Heart left ventricle (tissue), 16 donors: ENCODE measurements at regions not wholly inside any gene's neighbourhood (a gene's known extent, or its start where the extent isn't known, plus 50 kb on each side); places are given as distances from the start of the nearest gene placed in this dataset.
"Not testable (repeated sequence)": the region's sequence is repeated elsewhere in the genome, so short reads cannot be mapped to it uniquely, and the experiment has no call there.

Experiments used
- ATAC-seq, 4 donors: fragments of 200-7000 bp; cut with Tn5 transposase; one replicate each; pipeline ENCODE4 v1.9.1; 2020 to 2022; ENCODE audit warnings: moderate library complexity in 4 of 4, mild to moderate bottlenecking in 3 of 4, moderate number of reproducible peaks in 1 of 4
- DNase-seq, 5 donors: peaks; one replicate each; pipeline ENCODE4 v3.0.0-alpha.2; 2020
- H3K27ac ChIP-seq, 12 donors: fragments of 200-600 bp; sonication (generic) in 4 of 12; one replicate each; pipeline versions ENCODE4 v1.5.0 to v1.8.0; 2016 to 2022; ENCODE audit warnings: mild to moderate bottlenecking in 2 of 12
- H3K27me3 ChIP-seq, 9 donors: fragments of 200-600 bp; sonication (generic) in 2 of 9; one replicate each; pipeline versions ENCODE4 v1.5.1 to v1.8.0; 2016 to 2022; ENCODE audit warnings: mild to moderate bottlenecking in 3 of 9
- H3K36me3 ChIP-seq, 9 donors: fragments of 200-600 bp; sonication (generic) in 2 of 9; one replicate each; pipeline versions ENCODE4 v1.5.0 to v1.8.0; 2018 to 2022; ENCODE audit warnings: mild to moderate bottlenecking in 2 of 9
- H3K4me1 ChIP-seq, 12 donors: fragments of 200-600 bp; sonication (generic) in 4 of 12; one replicate each; pipeline versions ENCODE4 v1.5.0 to v1.8.0; 2016 to 2022; ENCODE audit warnings: mild to moderate bottlenecking in 3 of 12
- H3K4me3 ChIP-seq, 12 donors: fragments of 200-600 bp; sonication (generic) in 4 of 12; one replicate each; pipeline versions ENCODE4 v1.5.0 to v1.8.0; 2017 to 2022; ENCODE audit warnings: mild to moderate bottlenecking in 9 of 12, moderate library complexity in 4 of 12
- H3K9me3 ChIP-seq, 12 donors: fragments of 200-600 bp; sonication (generic) in 4 of 12; one replicate each; pipeline versions ENCODE4 v1.5.0 to v1.8.0; 2016 to 2022; ENCODE audit warnings: mild to moderate bottlenecking in 1 of 12
- POLR2A ChIP-seq, 2 donors: fragments of 450-650 bp; IDR thresholded peaks; one replicate each; pipeline ENCODE4 v1.6.1; 2017; ENCODE audit warnings: antibody characterized with exemption in 2 of 2, mild to moderate bottlenecking in 2 of 2, moderate library complexity in 2 of 2
- WGBS, 4 donors: extraction: QIAGEN DNeasy Blood & Tissue Kit in 2 of 4; methylation state at CpG; one replicate each; pipeline versions ENCODE4 v1.1.5 to v1.1.7; 2013 to 2018; 5-methylcytosine and 5-hydroxymethylcytosine counted together
- intact Hi-C, 10 donors: fragments of 100-400 bp; cut with DNase I; formaldehyde crosslinking; loops; one replicate each; pipeline versions ENCODE4 v1.11.1 to v1.14.2; 2022
- TF ChIP-seq, protein P1 (sequence below), 12 donors: fragments of 200-600 bp; sonication (generic) in 4 of 12; IDR thresholded peaks; one replicate each; pipeline versions ENCODE4 v1.5.0 to v1.8.0; 2018 to 2022; ENCODE audit warnings: antibody characterized with exemption in 12 of 12, mild to moderate bottlenecking in 5 of 12
- donor health status: ischemic (EF 13 %, LVEDD 7.1; RV severe dilation, severe dysfunction).
- donor health status: healthy with polysubstance abuse.
- donor health status: DM: no; HTN: yes; CAD: no.
- donor health status: DM: no; HTN: no; CAD: no.
- donor health status: ischemic (EF 25% LVEDD 6.9; RV normal size, moderate dysfunction).
- donor health status: ischemic (EF 25% LVEDD 5.7; RV mildly dilated, moderate dysfunction).
- donor health status: healthy.
- donor health status: DM: yes; HTN: yes; CAD: no.
- donor health status: ischemic (EF 35%, LVEDD 5.7; RV mildly dilated, moderate dysfunction).
- donor health status: nonischemic (EF 11% LVEDD 7.7; RV severe dilation, severe dysfunction).
- donor health status: DM: yes; HTN: yes; CAD: no.
- donor health status: PGD.
- donor health status: ischemic (EF 29% LVEDD 5.4; RV normal size, mild dysfunction).
- donor health status: nonischemic (EF 23%, LVEDD 6.1; RV moderate dilation, normal function).

DNA sequence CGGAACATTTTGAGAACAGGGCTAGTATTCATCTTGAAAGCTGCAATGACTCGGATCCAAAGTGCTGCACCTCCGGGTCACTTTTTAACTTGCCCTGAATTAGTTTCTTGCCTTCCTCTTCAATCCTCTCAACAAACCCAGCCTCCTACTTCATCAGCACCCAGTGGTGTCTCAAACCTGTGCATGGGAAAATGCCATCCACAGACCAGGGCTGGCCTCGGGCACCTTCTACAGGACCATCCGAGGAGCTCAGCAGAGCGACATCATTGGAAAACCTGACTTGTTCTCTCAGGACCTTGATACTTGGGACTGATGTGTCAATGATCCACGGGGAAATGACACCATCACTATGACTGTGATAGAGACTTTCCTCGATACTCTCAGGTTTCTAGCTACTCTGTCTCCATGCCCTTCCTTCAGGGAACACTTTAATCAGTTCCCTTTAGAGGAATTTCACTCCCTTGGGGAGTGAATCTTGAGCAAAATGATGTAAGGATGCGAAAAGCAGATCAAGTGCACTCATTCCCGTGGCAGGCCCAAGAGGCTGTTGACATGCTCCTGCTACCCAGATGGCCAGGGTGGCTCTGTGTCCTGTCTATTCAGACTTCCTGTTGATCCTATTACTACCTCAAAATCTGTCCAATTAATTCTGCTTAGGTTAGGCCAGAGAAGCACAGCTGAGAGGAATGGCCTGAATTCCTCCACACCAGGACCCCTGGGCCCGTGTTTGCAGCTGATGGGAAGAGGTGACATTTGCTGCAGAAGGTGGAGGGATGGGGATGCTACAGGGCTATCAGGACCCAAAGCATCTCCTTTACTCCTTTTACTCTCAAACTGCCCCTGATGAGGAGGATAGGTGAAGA, 96.5 kb upstream of the SLC25A48 start:
- WGBS, 4 donors: 80 to 84% (median 83%) methylated on average over 11 of the region's 11 CpGs
- Histone ChIP-seq H3K27me3 (no peaks in the 10 kb centered on the region), H3K4me3 (no peak overlapping the region), H3K9me3 (no peaks in the 10 kb centered on the region), H3K27ac (no peak overlapping the region), H3K36me3 (no peaks in the 10 kb centered on the region), H3K4me1 (peaks cover 0 to 12% (median 0%) of the 10 kb centered on the region in 12 donors)
- intact Hi-C loops: loop anchor here in 1 of 10 donors (10.0 kb wide), 1 partner anchor 273 kb away; no protein-coding TSS in a partner anchor
- no peak for TF ChIP-seq POLR2A (IDR thresholded peaks at IDR 0.05)
- TF ChIP-seq, protein P1, sequence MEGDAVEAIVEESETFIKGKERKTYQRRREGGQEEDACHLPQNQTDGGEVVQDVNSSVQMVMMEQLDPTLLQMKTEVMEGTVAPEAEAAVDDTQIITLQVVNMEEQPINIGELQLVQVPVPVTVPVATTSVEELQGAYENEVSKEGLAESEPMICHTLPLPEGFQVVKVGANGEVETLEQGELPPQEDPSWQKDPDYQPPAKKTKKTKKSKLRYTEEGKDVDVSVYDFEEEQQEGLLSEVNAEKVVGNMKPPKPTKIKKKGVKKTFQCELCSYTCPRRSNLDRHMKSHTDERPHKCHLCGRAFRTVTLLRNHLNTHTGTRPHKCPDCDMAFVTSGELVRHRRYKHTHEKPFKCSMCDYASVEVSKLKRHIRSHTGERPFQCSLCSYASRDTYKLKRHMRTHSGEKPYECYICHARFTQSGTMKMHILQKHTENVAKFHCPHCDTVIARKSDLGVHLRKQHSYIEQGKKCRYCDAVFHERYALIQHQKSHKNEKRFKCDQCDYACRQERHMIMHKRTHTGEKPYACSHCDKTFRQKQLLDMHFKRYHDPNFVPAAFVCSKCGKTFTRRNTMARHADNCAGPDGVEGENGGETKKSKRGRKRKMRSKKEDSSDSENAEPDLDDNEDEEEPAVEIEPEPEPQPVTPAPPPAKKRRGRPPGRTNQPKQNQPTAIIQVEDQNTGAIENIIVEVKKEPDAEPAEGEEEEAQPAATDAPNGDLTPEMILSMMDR (IDR thresholded peaks at IDR 0.05): no peak
- DNase-seq (no peak), ATAC-seq (no peak)

DNA sequence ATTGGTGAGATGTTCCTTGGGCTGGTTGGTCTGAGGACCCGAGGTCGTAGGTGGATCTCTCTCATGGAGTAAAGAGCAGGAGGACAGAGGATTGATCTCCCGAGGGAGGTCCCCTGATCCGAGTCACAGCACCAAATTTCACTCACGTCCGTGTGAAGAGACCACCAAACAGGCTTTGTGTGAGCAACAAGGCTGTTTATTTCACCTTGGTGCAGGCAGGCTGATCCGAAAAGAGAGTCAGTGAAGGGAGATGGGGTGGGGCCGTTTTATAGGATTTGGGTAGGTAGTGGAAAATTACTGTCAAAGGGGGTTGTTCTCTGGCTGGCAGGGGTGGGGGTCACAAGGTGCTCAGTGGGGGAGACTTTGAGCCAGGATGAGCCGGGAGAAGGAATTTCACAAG, 97.5 kb upstream of the SLC25A48 start:
- not testable (repeated sequence) for ATAC-seq, H3K27me3 ChIP-seq, H3K36me3 ChIP-seq, H3K9me3 ChIP-seq, H3K4me3 ChIP-seq, H3K27ac ChIP-seq, DNase-seq
- WGBS, 4 donors: 65 to 75% (median 72%) methylated on average over 9 of the region's 9 CpGs
- H3K4me1 ChIP-seq: peaks cover 0 to 12% (median 0%) of the 10 kb centered on the region in 12 donors
- intact Hi-C loops: loop anchor here in 1 of 10 donors (10.0 kb wide), 1 partner anchor 272 kb away; no protein-coding TSS in a partner anchor

DNA sequence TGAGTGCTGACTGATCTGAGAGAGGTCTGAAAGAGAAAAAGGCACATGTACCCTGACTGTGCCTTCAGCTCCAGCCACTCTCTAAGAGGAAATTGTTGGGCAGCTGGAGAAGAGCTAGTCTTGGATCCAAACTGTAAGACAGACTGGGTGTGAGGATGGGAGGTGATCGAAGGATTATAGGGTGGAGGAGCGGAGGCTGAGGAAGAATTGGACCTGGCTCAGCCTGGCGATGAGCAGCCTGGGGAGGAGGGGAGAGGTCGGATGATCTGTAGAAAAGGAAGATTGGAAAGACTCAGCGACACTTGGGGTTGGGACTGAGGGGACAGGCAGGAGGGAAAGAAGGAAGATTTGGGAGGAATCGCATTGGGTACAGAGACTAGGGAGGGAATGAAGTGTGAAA, 98.6 kb upstream of the SLC25A48 start:
- 88 to 92% (median 88%) methylated on average over 6 of the region's 6 CpGs for WGBS, 4 donors
- no peaks in the 10 kb centered on the region for H3K9me3 ChIP-seq
- H3K36me3 ChIP-seq: no peaks in the 10 kb centered on the region
- H3K4me1 ChIP-seq: peaks cover 0 to 12% (median 0%) of the 10 kb centered on the region in 12 donors
- ATAC-seq: no peak
- no peaks in the 10 kb centered on the region for H3K27me3 ChIP-seq
- intact Hi-C loops: loop anchor here in 1 of 10 donors (10.0 kb wide), 1 partner anchor 271 kb away; no protein-coding TSS in a partner anchor
- no peak overlapping the region for H3K4me3 ChIP-seq
- H3K27ac ChIP-seq: no peak overlapping the region
- no peak for DNase-seq
- TF ChIP-seq POLR2A (IDR thresholded peaks at IDR 0.05): no peak
- TF ChIP-seq, protein P1 (IDR thresholded peaks at IDR 0.05): no peak

DNA sequence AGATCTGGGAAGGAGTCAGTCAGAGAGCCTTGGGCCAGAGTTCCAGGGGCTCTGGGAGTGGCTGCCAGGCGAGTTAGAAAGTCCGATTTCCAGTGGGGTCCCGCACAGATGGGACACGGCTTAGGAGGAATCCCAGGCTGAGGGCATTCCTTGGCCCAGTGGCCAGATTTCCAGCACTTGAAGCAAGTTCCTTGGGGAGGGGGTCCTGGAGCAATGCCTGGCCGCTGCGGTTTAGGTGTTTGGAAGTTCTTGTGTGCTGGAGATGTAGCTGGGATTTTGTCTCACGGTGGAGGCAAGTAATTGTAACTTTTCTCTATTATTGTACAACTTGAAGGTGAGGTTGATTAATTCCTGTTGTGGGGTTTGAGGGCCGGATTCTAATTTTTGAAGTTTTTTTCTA, 99.5 kb upstream of the SLC25A48 start:
- not testable (repeated sequence) for H3K4me3 ChIP-seq, H3K9me3 ChIP-seq, H3K27me3 ChIP-seq, DNase-seq, H3K4me1 ChIP-seq, H3K36me3 ChIP-seq, H3K27ac ChIP-seq, ATAC-seq
- 91 to 94% (median 91%) methylated on average over 8 of the region's 8 CpGs for whole genome bisulfite sequencing, 4 donors
- intact Hi-C loops: loop anchor here in 1 of 10 donors (10.0 kb wide), 1 partner anchor 270 kb away; no protein-coding TSS in a partner anchor

DNA sequence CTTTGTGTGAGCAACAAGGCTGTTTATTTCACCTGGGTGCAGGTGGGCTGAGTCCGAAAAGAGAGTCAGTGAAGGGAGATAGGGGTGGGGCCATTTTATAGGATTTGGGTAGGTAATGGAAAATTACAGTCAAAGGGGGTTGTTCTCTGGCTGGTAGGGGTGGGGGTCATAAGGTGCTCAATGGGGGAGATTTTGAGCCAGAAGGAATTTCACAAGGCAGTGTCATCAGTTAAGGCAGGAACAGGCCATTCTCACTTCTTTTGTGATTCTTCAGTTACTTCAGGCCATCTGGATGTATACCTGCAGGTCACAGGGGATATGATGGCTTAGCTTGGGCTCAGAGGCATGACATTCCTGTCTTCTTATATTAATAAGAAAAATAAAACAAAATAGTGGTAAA, 103.4 kb upstream of the SLC25A48 start:
- H3K4me1 ChIP-seq, H3K36me3 ChIP-seq, ATAC-seq, H3K27ac ChIP-seq, DNase-seq, H3K9me3 ChIP-seq, H3K27me3 ChIP-seq, H3K4me3 ChIP-seq: not testable (repeated sequence)
- WGBS, 4 donors: 87 to 96% (median 94%) methylated on average over 1 of the region's 1 CpG
- intact Hi-C loops: loop anchor here in 1 of 10 donors (10.0 kb wide), 1 partner anchor 266 kb away; no protein-coding TSS in a partner anchor

DNA sequence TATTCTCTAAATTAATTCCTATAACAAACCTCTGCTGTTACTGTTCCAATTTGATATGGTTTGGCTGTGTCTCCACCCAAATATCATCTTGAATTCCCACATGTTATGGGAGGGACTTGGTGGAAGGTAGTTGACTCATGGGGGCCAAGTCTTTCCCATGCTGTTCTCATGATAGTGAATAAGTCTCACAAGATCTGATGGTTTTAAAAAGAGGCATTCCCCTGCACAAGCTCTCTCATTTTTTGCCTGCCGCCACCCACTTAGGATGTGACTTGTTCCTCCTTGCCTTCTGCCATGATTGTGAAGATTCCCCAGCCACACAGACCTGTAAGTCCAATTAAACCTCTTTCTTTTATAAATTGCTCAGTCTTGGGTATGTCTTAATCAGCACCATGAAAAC, 104.3 kb upstream of the SLC25A48 start:
- intact Hi-C loops: loop anchor here in 1 of 10 donors (10.0 kb wide), 1 partner anchor 265 kb away; no protein-coding TSS in a partner anchor

More for the DNA sequence above, 104.3 kb upstream of the SLC25A48 start:
- 90 to 100% (median 99%) methylated on average over 1 of the region's 1 CpG for WGBS, 4 donors
- not testable (repeated sequence) for H3K4me1 ChIP-seq, H3K36me3 ChIP-seq, H3K9me3 ChIP-seq, H3K4me3 ChIP-seq, H3K27me3 ChIP-seq, ATAC-seq, H3K27ac ChIP-seq, DNase-seq
